IPS-NIHi7 (cell line): ENCODE measurements at regions not wholly inside any gene's neighbourhood (a gene's known extent, or its start where the extent isn't known, plus 50 kb on each side); places are given as distances from the start of the nearest gene placed in this dataset.
"Not testable (repeated sequence)": the region's sequence is repeated elsewhere in the genome, so short reads cannot be mapped to it uniquely, and the experiment has no call there.

Source experiments
- DNase-seq: peaks from one replicate; pipeline ENCODE4 v3.0.0; 2012; ENCODE audit warnings: mixed read lengths; ENCODE audit errors: extremely low spot score

- DNase-seq: no peak
Observed at GRCh38 chr5:56384186-56384585, 151.1 kb upstream of the ANKRD55 start.

GRCh38 chr5:56383761-56384160 is 150.6 kb upstream of the ANKRD55 start:
- DNase-seq: no peak

- DNase-seq: no peak
Observed at GRCh38 chr5:56382896-56383295, 149.8 kb upstream of the ANKRD55 start.

DNA sequence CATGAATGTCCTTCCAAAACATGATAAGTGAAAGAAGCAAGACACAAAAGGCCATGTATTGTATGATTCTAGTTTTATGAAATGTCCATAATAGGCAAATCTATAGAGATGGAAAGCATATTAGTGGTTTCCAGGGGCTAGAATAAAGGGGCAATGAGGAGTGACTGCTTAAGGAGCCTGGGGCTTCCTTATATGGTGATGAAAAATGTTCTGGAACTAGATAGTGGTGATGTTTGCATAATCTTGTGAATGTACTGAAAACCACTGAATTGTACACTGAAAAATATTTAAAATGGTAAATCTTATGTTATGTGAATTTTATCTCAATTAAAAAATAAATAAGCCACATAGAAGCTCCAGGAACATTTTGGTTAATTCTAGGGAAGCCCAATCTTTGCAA is 144.4 kb upstream of the ANKRD55 start:
- no peak for DNase-seq

DNA sequence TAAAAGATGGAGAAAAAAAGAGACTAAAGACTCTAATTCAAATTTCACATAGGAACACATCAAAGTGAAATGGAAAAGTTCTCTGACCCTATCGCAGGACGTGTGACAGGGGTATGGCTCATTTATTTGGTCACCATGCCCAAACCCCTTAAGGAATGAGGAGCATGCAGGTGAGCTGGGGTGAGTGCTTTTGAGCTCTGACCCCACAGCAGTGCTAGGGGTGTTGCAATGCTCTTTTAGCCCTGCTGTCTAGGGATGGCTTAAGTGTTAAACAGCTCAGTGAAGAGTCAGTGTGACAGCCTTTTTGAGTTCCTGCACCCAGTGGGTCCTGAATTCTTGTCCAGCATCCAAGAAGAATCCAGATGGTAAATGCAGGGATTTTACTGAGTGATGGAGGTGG is 143.0 kb upstream of the ANKRD55 start:
- DNase-seq: no peak

GRCh38 chr5:56375011-56375410 is 141.9 kb upstream of the ANKRD55 start:
- DNase-seq: no peak

DNA sequence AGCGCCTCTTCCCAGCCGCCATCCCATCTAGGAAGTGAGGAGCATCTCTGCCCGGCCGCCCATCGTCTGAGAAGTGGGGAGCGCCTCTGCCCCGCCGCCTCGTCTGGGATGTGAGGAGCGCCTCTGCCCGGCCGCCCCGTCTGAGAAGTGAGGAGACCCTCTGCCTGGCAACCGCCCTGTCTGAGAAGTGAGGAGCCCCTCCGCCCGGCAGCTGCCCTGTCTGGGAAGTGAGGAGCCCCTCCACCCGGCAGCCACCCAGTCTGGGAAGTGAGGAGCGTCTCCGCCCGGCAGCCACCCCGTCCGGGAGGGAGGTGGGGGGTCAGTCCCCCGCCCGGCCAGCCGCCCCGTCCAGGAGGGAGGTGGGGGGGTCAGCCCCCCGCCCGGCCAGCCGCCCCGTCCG is 139.4 kb upstream of the ANKRD55 start:
- not testable (repeated sequence) for DNase-seq

DNA sequence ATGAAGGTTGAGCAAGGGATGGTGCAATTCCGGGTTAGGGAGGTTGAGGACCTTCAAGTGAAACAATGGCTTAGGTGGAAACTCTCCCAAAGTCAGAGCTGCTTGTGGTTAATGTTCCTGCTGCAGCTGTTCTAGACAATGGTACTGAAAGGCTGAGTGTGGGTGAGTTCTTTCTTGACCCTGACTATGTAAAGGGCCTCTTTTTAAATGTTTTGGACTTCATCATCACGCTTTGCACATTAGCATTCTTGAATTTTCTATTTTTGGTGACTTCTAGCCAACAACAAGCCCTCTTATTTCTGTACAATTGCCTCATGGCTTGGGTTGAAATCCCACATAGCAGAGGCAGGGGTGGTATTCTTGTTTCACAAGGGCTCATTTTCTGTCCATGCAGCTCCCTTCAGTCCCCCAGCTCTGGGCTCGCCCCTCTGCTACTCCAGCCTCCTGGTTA is 136.3 kb upstream of the ANKRD55 start:
- DNase-seq: no peak

DNA sequence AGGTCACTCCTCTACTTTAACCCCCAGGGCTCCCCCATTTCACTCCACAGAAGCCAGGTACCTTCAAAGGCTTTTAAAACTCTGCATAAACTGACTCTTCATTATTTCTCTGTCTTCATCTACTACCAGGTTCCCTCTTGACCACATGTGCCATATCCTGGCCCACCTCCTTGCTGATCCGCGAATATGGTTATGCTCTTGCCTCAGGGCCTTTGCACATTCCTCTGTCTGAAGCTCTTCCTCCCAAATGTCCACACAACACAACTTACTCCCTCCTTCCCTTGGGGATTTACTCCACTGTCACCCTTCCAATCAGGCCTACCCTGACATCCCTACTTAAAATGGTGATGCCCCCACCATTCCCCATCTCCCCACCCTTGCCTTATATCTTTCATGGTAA is 134.6 kb upstream of the ANKRD55 start:
- DNase-seq: no peak

DNA sequence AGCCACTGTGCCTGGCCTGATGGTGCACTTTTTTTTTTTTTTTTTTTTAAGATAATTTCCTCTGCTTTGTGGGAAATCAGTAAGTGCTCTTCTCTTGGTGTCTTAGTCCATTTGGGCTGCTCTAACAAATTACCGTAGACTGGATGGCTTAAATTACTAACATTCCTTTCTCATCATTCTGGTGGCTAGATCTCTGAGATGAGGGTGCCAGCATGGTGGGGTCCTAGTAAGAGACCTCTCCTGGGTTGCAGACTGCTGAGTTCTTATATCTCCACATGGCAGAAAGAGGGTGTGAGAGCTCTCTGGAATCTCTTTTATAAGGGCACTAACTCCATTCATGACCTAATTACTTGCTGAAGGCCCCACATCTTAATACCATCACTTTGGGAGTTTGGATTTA is 133.9 kb upstream of the ANKRD55 start:
- no peak for DNase-seq

DNA sequence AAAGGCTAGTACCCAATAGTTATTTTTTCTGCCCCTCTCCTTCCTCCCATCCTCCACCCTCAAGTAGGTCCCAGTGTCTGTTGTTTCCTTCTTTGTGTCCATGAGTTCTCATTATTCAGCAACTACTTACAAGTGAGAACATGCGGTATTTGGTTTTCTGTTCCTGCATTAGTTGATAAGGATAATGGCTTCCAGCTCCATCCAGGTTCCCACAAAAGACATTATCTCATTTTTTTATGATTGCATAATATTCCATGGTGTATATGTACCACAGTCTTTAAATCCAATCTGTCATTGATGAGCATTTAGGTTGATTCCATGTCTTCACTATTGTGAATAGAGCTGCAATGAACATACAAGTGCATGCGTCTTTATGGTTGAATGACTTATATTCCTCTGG is 128.3 kb upstream of the ANKRD55 start:
- no peak for DNase-seq

DNA sequence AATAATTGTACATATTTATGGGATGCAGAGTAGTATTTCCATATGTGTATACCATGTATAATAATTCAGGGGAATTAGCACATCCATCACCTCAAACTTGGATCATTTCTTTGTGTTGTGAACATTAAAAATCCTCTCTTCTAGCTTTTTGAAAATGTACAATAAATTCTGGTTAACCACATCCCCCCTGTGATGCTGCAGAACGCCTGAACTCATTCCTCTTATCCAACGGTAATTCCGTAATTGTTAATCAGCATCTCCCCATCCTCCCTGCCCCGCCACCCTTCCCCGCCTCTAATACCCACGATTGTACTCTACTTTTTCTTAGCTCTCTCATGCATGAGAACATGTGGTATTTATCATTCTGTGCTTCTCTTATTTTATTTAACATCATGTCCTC is 127.7 kb upstream of the ANKRD55 start:
- DNase-seq: no peak

DNA sequence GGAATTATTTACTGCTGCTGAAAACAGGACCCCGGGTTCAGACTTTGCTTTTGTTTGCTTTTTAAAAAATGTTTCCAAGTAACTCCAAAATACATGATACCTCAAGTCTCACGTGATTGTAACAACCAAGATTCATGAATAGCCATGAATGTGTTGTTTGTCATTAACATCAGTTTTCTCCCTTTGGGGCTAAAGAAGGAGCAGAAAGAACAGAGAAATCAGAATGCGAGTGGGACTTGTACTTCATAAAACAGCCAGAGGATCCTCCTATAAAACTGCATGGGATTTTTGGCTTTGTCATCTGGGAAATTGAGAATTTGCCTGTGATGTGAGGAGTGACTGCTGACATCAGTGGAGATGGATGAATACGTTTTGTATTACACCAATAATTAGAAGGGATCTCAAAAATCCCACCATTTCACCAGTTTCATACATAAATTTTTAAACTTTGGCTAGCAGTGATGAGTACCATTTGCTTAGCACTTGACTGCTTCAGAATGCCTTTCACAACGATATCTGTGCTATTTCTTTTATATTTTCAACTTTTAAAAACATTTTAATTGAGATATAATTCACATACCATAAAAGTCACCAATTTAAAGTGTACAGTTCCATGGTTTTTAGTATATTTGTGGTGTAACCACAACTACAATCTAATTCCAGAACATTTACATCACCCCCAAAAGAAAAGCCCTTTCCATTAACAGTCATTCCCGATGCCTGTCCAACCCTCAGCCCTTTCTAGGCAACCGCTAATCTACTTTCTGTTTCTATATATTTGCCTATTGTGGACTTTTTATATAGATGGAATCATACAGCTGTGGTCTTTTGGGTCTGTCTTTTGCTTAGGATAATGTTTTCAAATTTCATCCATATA is 126.9 kb upstream of the ANKRD55 start:
- no peak for DNase-seq

GRCh38 chr5:56358703-56359681 is 125.9 kb upstream of the ANKRD55 start:
- DNase-seq: no peak

- no peak for DNase-seq
Observed at GRCh38 chr5:56358046-56358445, 124.9 kb upstream of the ANKRD55 start.

GRCh38 chr5:56357426-56357825 is 124.3 kb upstream of the ANKRD55 start:
- peak; percentile 31 for DNase-seq

- DNase-seq: no peak
Observed at GRCh38 chr5:56356836-56357160, 123.7 kb upstream of the ANKRD55 start.

- no peak for DNase-seq
Observed at GRCh38 chr5:56356121-56356835, 123.1 kb upstream of the ANKRD55 start.

- no peak for DNase-seq
Observed at GRCh38 chr5:56354836-56355235, 121.7 kb upstream of the ANKRD55 start.

DNA sequence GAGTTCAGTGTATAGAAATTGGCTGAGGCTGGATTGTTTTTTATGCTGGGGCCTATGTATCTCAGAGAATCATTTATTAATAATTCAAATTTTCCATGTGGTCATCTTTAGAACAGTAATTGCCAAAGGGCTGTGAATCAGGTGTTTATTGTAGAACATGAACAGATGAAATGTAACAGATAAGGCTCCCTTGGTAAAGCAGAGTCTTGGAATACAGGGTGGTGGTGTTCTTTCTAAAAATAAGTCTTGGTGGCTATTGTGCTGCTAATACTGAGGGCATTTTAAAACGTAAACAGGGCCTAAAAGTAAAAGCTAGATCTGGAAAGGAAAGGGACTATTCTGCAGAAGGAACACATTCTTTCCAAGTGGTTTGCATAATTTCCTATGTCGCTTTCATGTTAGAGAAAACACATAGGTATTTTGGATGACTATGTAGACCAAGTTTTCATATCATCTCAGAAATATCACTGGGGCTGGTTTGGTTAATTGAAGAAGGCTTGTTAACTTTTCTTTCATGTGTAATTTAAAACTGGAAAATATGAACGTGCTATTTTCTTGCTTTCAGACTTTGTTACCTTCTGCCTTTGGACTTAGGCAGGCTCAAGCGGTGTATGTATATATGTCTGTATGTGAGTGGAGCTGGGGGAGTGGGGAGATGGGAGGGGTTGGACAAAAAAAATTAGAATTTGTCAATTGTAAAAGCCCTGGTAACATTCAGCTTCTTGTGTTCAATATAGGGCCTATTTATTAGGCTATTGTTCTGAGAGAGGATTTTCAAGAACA is 119.9 kb upstream of the ANKRD55 start:
- no peak for DNase-seq

- DNase-seq: peak; percentile 72
Observed at GRCh38 chr5:56350597-56351170, 117.6 kb upstream of the ANKRD55 start.
